HepG2 (cell line): ENCODE measurements at regions not wholly inside any gene's neighbourhood (a gene's known extent, or its start where the extent isn't known, plus 50 kb on each side); places are given as distances from the start of the nearest gene placed in this dataset.
A peak's percentile ranks its signal among the peaks of the same experiment; 100 is the strongest.

Experiments
- ARHGAP35 ChIP-seq: sonication (generic); formaldehyde crosslinking; IDR thresholded peaks from 2 replicates; pipeline ENCODE4 v1.9.0; 2022; ENCODE audit warnings: mild to moderate bottlenecking, inconsistent platforms, moderate library complexity, missing genetic modification reagents, borderline replicate concordance
- E2F1 ChIP-seq: sonication (generic); formaldehyde crosslinking; IDR thresholded peaks from 2 replicates; pipeline ENCODE4 v1.5.0; 2020; ENCODE audit warnings: missing genetic modification reagents
- HES4 ChIP-seq: sonication (generic); formaldehyde crosslinking; IDR thresholded peaks from 2 replicates; pipeline ENCODE4 v1.9.0; 2021; ENCODE audit warnings: mild to moderate bottlenecking, missing genetic modification reagents, borderline replicate concordance
- KLF6 ChIP-seq: IDR thresholded peaks from 2 replicates; pipeline ENCODE4 v1.8.0; 2016; ENCODE audit warnings: missing biosample characterization, missing genetic modification reagents
- MEIS2 ChIP-seq: sonication (generic); formaldehyde crosslinking; IDR thresholded peaks from 2 replicates; pipeline ENCODE4 v1.9.0; 2021; ENCODE audit warnings: mild to moderate bottlenecking, missing genetic modification reagents
- MYC ChIP-seq: sonication (generic); formaldehyde crosslinking; IDR thresholded peaks from 2 replicates; pipeline ENCODE4 v1.9.0; 2021; ENCODE audit warnings: missing genetic modification reagents, borderline replicate concordance
- RAD21 ChIP-seq: fragments of 450-650 bp; formaldehyde crosslinking; IDR thresholded peaks from 2 replicates; pipeline ENCODE4 v1.5.0; 2020; ENCODE audit warnings: mild to moderate bottlenecking
- RBFOX2 ChIP-seq: fragments of 200-400 bp; formaldehyde crosslinking; IDR thresholded peaks from 2 replicates; pipeline ENCODE4 v1.6.1; 2017; ENCODE audit warnings: low read depth, mild to moderate bottlenecking, low read length
- SALL1 ChIP-seq: sonication (generic); formaldehyde crosslinking; IDR thresholded peaks from 2 replicates; pipeline ENCODE4 v1.8.0; 2022; ENCODE audit warnings: mild to moderate bottlenecking, missing genetic modification reagents
- SP4 ChIP-seq: sonication (generic); formaldehyde crosslinking; IDR thresholded peaks from 2 replicates; pipeline ENCODE4 v1.8.1; 2023; ENCODE audit warnings: mild to moderate bottlenecking, missing genetic modification reagents
- SPEN ChIP-seq: sonication (generic); formaldehyde crosslinking; IDR thresholded peaks from 2 replicates; pipeline ENCODE4 v1.5.1; 2020; ENCODE audit warnings: low read depth, mild to moderate bottlenecking, missing genetic modification reagents
- YEATS4 ChIP-seq: sonication (generic); formaldehyde crosslinking; IDR thresholded peaks from 2 replicates; pipeline ENCODE4 v1.4.0; 2020; ENCODE audit warnings: missing genetic modification reagents, borderline replicate concordance
- YY1 ChIP-seq: IDR thresholded peaks from 2 replicates; pipeline ENCODE4 v1.6.1; 2011; ENCODE audit warnings: low read length, low read depth, moderate library complexity, mild to moderate bottlenecking; ENCODE audit not compliant: insufficient read depth, insufficient replicate concordance
- ZFY ChIP-seq: sonication (generic); formaldehyde crosslinking; IDR thresholded peaks from 2 replicates; pipeline ENCODE4 v1.4.0; 2020; ENCODE audit warnings: missing genetic modification reagents
- ZNF263 ChIP-seq: sonication (generic); formaldehyde crosslinking; IDR thresholded peaks from 2 replicates; pipeline ENCODE4 v1.4.0; 2020; ENCODE audit warnings: missing genetic modification reagents
- ZNF460 ChIP-seq: sonication (generic); formaldehyde crosslinking; IDR thresholded peaks from 2 replicates; pipeline ENCODE4 v1.5.1; 2020; ENCODE audit warnings: missing genetic modification reagents, mild to moderate bottlenecking, borderline replicate concordance
- ZNF501 ChIP-seq: sonication (generic); formaldehyde crosslinking; IDR thresholded peaks from 2 replicates; pipeline ENCODE4 v1.5.1; 2020; ENCODE audit warnings: mild to moderate bottlenecking, moderate library complexity, missing genetic modification reagents
- ZNF709 ChIP-seq: sonication (generic); formaldehyde crosslinking; IDR thresholded peaks from 2 replicates; pipeline ENCODE4 v1.5.0; 2020; ENCODE audit warnings: mild to moderate bottlenecking, missing genetic modification reagents
- ZNF792 ChIP-seq: IDR thresholded peaks from 2 replicates; pipeline ENCODE4 v1.6.1; 2016
- TF ChIP-seq, protein P1 (sequence below): IDR thresholded peaks from 2 replicates; pipeline ENCODE4 v1.6.1; 2016; ENCODE audit warnings: low read depth, borderline replicate concordance
- TF ChIP-seq, protein P2 (sequence below), 2 experiments: sonication (generic) in 1 of 2; formaldehyde crosslinking in 1 of 2; IDR thresholded peaks; 2 replicates each; pipeline versions ENCODE4 v1.4.0 to v1.6.1; 2018 to 2020; ENCODE audit warnings: missing genetic modification reagents in 2 of 2, borderline replicate concordance in 1 of 2, low read depth in 1 of 2, mild to moderate bottlenecking in 1 of 2, missing biosample characterization in 1 of 2
- TF ChIP-seq, protein P3 (sequence below): sonication (generic); formaldehyde crosslinking; IDR thresholded peaks from 2 replicates; pipeline ENCODE4 v1.4.0; 2020; ENCODE audit warnings: missing genetic modification reagents, borderline replicate concordance

GRCh38 chr10:91163269-91163868 is 57.1 kb upstream of the PCGF5 start (continued):
- TF ChIP-seq ZNF501 (CRISPR knock-in tag) (0 out of 2 replicates have a peak, but pooled peaks have one; percentile 10), ARHGAP35 (CRISPR knock-in tag) (0 out of 2 replicates have a peak, but pooled peaks have one; percentile 18), YY1 (peak; percentile 10), ZNF792 (CRISPR knock-in tag) (0 out of 2 replicates have a peak, but pooled peaks have one; percentile 23), ZNF709 (CRISPR knock-in tag) (peak; percentile 42; the same call in 1 of the 2 replicates), SALL1 (peak; percentile 40; the same call in 1 of the 2 replicates), ZNF460 (CRISPR knock-in tag) (no peak), SP4 (CRISPR knock-in tag) (peak; percentile 24; the same call in 1 of the 2 replicates), RBFOX2 (peak; percentile 87), MYC (peak; percentile 9; the same call in 1 of the 2 replicates), ZNF263 (0 out of 2 replicates have a peak, but pooled peaks have one; percentile 19), MEIS2 (CRISPR knock-in tag) (peak; percentile 20; the same call in 1 of the 2 replicates), RAD21 (peak; percentile 48), HES4 (CRISPR knock-in tag) (0 out of 2 replicates have a peak, but pooled peaks have one; percentile 26), ZFY (CRISPR knock-in tag) (peak; percentile 52; the same call in 1 of the 2 replicates), YEATS4 (CRISPR knock-in tag) (0 out of 2 replicates have a peak, but pooled peaks have one; percentile 47), E2F1 (CRISPR knock-in tag) (peak; percentile 14; the same call in 1 of the 2 replicates), SPEN (CRISPR knock-in tag) (0 out of 2 replicates have a peak, but pooled peaks have one; percentile 26), KLF6 (CRISPR knock-in tag) (0 out of 2 replicates have a peak, but pooled peaks have one; percentile 55)
- TF ChIP-seq, protein P1, sequence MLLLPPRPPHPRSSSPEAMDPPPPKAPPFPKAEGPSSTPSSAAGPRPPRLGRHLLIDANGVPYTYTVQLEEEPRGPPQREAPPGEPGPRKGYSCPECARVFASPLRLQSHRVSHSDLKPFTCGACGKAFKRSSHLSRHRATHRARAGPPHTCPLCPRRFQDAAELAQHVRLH, result no peak
- TF ChIP-seq, protein P2, sequence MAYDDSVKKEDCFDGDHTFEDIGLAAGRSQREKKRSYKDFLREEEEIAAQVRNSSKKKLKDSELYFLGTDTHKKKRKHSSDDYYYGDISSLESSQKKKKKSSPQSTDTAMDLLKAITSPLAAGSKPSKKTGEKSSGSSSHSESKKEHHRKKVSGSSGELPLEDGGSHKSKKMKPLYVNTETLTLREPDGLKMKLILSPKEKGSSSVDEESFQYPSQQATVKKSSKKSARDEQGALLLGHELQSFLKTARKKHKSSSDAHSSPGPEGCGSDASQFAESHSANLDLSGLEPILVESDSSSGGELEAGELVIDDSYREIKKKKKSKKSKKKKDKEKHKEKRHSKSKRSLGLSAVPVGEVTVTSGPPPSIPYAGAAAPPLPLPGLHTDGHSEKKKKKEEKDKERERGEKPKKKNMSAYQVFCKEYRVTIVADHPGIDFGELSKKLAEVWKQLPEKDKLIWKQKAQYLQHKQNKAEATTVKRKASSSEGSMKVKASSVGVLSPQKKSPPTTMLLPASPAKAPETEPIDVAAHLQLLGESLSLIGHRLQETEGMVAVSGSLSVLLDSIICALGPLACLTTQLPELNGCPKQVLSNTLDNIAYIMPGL (CRISPR knock-in tag; IDR thresholded peaks at IDR 0.05; ENCODE audit: borderline replicate concordance in 1 of 2, low read depth in 1 of 2), result peak in 1 of 2 experiments; percentile 62; a peak in 1 of 4 replicates
- TF ChIP-seq, protein P3, sequence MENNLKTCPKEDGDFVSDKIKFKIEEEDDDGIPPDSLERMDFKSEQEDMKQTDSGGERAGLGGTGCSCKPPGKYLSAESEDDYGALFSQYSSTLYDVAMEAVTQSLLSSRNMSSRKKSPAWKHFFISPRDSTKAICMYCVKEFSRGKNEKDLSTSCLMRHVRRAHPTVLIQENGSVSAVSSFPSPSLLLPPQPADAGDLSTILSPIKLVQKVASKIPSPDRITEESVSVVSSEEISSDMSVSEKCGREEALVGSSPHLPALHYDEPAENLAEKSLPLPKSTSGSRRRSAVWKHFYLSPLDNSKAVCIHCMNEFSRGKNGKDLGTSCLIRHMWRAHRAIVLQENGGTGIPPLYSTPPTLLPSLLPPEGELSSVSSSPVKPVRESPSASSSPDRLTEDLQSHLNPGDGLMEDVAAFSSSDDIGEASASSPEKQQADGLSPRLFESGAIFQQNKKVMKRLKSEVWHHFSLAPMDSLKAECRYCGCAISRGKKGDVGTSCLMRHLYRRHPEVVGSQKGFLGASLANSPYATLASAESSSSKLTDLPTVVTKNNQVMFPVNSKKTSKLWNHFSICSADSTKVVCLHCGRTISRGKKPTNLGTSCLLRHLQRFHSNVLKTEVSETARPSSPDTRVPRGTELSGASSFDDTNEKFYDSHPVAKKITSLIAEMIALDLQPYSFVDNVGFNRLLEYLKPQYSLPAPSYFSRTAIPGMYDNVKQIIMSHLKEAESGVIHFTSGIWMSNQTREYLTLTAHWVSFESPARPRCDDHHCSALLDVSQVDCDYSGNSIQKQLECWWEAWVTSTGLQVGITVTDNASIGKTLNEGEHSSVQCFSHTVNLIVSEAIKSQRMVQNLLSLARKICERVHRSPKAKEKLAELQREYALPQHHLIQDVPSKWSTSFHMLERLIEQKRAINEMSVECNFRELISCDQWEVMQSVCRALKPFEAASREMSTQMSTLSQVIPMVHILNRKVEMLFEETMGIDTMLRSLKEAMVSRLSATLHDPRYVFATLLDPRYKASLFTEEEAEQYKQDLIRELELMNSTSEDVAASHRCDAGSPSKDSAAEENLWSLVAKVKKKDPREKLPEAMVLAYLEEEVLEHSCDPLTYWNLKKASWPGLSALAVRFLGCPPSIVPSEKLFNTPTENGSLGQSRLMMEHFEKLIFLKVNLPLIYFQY (CRISPR knock-in tag), result no peak
